ENCODE measurements at regions not wholly inside any gene's neighbourhood (a gene's known extent, or its start where the extent isn't known, plus 50 kb on each side); places are given as distances from the start of the nearest gene placed in this dataset.

GRCh38 chr4:11768251-11768972 is 339.7 kb upstream of the HS3ST1 start:
- TF ChIP-seq, protein P1, sequence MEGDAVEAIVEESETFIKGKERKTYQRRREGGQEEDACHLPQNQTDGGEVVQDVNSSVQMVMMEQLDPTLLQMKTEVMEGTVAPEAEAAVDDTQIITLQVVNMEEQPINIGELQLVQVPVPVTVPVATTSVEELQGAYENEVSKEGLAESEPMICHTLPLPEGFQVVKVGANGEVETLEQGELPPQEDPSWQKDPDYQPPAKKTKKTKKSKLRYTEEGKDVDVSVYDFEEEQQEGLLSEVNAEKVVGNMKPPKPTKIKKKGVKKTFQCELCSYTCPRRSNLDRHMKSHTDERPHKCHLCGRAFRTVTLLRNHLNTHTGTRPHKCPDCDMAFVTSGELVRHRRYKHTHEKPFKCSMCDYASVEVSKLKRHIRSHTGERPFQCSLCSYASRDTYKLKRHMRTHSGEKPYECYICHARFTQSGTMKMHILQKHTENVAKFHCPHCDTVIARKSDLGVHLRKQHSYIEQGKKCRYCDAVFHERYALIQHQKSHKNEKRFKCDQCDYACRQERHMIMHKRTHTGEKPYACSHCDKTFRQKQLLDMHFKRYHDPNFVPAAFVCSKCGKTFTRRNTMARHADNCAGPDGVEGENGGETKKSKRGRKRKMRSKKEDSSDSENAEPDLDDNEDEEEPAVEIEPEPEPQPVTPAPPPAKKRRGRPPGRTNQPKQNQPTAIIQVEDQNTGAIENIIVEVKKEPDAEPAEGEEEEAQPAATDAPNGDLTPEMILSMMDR (conservative IDR thresholded peaks at IDR 0.05; ENCODE audit: low read depth in 2 of 2), result no peak
- TF ChIP-seq, protein P2, sequence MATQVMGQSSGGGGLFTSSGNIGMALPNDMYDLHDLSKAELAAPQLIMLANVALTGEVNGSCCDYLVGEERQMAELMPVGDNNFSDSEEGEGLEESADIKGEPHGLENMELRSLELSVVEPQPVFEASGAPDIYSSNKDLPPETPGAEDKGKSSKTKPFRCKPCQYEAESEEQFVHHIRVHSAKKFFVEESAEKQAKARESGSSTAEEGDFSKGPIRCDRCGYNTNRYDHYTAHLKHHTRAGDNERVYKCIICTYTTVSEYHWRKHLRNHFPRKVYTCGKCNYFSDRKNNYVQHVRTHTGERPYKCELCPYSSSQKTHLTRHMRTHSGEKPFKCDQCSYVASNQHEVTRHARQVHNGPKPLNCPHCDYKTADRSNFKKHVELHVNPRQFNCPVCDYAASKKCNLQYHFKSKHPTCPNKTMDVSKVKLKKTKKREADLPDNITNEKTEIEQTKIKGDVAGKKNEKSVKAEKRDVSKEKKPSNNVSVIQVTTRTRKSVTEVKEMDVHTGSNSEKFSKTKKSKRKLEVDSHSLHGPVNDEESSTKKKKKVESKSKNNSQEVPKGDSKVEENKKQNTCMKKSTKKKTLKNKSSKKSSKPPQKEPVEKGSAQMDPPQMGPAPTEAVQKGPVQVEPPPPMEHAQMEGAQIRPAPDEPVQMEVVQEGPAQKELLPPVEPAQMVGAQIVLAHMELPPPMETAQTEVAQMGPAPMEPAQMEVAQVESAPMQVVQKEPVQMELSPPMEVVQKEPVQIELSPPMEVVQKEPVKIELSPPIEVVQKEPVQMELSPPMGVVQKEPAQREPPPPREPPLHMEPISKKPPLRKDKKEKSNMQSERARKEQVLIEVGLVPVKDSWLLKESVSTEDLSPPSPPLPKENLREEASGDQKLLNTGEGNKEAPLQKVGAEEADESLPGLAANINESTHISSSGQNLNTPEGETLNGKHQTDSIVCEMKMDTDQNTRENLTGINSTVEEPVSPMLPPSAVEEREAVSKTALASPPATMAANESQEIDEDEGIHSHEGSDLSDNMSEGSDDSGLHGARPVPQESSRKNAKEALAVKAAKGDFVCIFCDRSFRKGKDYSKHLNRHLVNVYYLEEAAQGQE (IDR thresholded peaks at IDR 0.05; ENCODE audit: unreplicated experiment), result no peak
- TF ChIP-seq EZH2 (IDR thresholded peaks at IDR 0.05; ENCODE audit: low read depth, unreplicated experiment), result no peak
- no peak for TF ChIP-seq POLR2AphosphoS5 (IDR thresholded peaks at IDR 0.05; ENCODE audit: low read depth)
- no peak for TF ChIP-seq ZNF331 (CRISPR knock-in tag; IDR thresholded peaks at IDR 0.05; ENCODE audit: low read depth)
- no peak for TF ChIP-seq ZNF114 (CRISPR knock-in tag; IDR thresholded peaks at IDR 0.05)
- no peak for TF ChIP-seq CREB1 (CRISPR knock-in tag; IDR thresholded peaks at IDR 0.05; ENCODE audit: low read depth)
- no peak for TF ChIP-seq ETS1 (IDR thresholded peaks at IDR 0.05)
- no peak for TF ChIP-seq JUNB (IDR thresholded peaks at IDR 0.05; ENCODE audit: unreplicated experiment)
- no peak for TF ChIP-seq EZH2phosphoT487 (IDR thresholded peaks at IDR 0.05; ENCODE audit: unreplicated experiment)
- no peak for TF ChIP-seq ZNF462 (CRISPR knock-in tag; IDR thresholded peaks at IDR 0.05)
- TF ChIP-seq NANOG (IDR thresholded peaks at IDR 0.05; ENCODE audit: borderline replicate concordance), result no peak
